ENCODE measurements at regions not wholly inside any gene's neighbourhood (a gene's known extent, or its start where the extent isn't known, plus 50 kb on each side); places are given as distances from the start of the nearest gene placed in this dataset.

DNA sequence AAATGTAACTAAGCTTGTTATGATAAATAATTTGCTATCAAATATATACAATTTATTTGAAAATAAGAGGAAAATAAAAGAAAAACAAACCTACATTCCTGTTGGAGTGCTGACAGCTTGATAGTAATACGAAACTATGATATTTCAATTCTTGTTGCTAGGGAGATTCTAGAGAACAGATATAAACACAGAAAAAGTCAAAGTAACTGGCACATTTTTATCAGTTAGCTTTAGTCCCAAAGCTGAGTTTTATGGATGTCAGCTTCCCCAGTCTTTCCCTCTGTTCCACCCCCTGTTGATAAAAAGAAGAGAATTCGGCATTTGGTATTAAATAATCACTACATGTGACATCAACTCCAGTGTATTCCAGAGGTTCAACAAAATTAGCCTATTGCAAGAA, 1134.0 kb downstream of the XPNPEP1 start:
- Histone ChIP-seq H3K9ac (ENCODE audit: low read length) (no peak overlapping the region), H3K36me3 (ENCODE audit: low read length) (no peaks in the 10 kb centered on the region), H4K20me1 (ENCODE audit: low read depth, low read length) (no peaks in the 10 kb centered on the region), H3K9me2 (replicated peaks; ENCODE audit: insufficient read depth, low read length) (no peaks in the 10 kb centered on the region), H3K4me3 (ENCODE audit: insufficient read depth, low read length, poor library complexity, severe bottlenecking) (no peak overlapping the region), H3K27ac (ENCODE audit: low read depth, low read length) (no peak overlapping the region), H2AFZ (ENCODE audit: low read depth, low read length, severe bottlenecking) (no peak overlapping the region), H3K79me2 (ENCODE audit: insufficient read depth, low read length) (no peaks in the 10 kb centered on the region), H3K27me3 (ENCODE audit: low read length) (no peaks in the 10 kb centered on the region), H3K4me2 (ENCODE audit: low read depth, low read length, poor library complexity, severe bottlenecking) (no peak overlapping the region), H3F3A (ENCODE audit: insufficient read depth) (no peaks in the 10 kb centered on the region), H3K9me3 (ENCODE audit: insufficient read depth, low read length) (no peaks in the 10 kb centered on the region)
- TF ChIP-seq EZH2phosphoT487 (conservative IDR thresholded peaks at IDR 0.05; ENCODE audit: low read length) = no peak
- TF ChIP-seq, protein P1, sequence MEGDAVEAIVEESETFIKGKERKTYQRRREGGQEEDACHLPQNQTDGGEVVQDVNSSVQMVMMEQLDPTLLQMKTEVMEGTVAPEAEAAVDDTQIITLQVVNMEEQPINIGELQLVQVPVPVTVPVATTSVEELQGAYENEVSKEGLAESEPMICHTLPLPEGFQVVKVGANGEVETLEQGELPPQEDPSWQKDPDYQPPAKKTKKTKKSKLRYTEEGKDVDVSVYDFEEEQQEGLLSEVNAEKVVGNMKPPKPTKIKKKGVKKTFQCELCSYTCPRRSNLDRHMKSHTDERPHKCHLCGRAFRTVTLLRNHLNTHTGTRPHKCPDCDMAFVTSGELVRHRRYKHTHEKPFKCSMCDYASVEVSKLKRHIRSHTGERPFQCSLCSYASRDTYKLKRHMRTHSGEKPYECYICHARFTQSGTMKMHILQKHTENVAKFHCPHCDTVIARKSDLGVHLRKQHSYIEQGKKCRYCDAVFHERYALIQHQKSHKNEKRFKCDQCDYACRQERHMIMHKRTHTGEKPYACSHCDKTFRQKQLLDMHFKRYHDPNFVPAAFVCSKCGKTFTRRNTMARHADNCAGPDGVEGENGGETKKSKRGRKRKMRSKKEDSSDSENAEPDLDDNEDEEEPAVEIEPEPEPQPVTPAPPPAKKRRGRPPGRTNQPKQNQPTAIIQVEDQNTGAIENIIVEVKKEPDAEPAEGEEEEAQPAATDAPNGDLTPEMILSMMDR (IDR thresholded peaks at IDR 0.05; ENCODE audit: insufficient read depth, low read length, poor library complexity, severe bottlenecking) = no peak

DNA sequence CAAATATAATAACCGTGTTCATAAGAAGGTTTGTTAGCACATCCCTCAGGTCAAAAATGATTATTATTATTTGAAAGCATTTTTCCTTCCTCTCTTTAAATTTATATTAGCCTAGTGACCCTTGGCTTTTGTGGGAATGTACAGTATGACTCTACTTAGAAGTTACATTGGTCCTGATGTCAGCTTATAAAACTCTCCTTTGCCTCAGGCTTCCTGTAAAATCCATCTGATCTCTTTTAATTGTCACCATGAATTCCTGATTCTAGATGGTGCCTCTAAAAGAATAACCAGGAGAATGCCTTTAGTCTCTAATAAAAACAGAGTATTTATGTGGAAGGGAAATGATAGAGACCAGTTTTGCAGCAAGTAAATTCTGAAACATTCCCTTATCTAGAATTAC, 1134.4 kb downstream of the XPNPEP1 start:
- Histone ChIP-seq H3K27ac (ENCODE audit: low read depth, low read length) (no peak overlapping the region), H2AFZ (ENCODE audit: low read depth, low read length, severe bottlenecking) (no peak overlapping the region), H3K9ac (ENCODE audit: low read length) (no peak overlapping the region), H3K27me3 (ENCODE audit: low read length) (no peaks in the 10 kb centered on the region), H3K79me2 (ENCODE audit: insufficient read depth, low read length) (no peaks in the 10 kb centered on the region), H3K9me3 (ENCODE audit: insufficient read depth, low read length) (no peaks in the 10 kb centered on the region), H4K20me1 (ENCODE audit: low read depth, low read length) (no peaks in the 10 kb centered on the region), H3F3A (ENCODE audit: insufficient read depth) (no peaks in the 10 kb centered on the region), H3K4me2 (ENCODE audit: low read depth, low read length, poor library complexity, severe bottlenecking) (no peak overlapping the region), H3K36me3 (ENCODE audit: low read length) (no peaks in the 10 kb centered on the region), H3K9me2 (replicated peaks; ENCODE audit: insufficient read depth, low read length) (no peaks in the 10 kb centered on the region), H3K4me3 (ENCODE audit: insufficient read depth, low read length, poor library complexity, severe bottlenecking) (no peak overlapping the region)
- TF ChIP-seq, protein P1 (IDR thresholded peaks at IDR 0.05; ENCODE audit: insufficient read depth, low read length, poor library complexity, severe bottlenecking) = no peak
- no peak for TF ChIP-seq EZH2phosphoT487 (conservative IDR thresholded peaks at IDR 0.05; ENCODE audit: low read length)

DNA sequence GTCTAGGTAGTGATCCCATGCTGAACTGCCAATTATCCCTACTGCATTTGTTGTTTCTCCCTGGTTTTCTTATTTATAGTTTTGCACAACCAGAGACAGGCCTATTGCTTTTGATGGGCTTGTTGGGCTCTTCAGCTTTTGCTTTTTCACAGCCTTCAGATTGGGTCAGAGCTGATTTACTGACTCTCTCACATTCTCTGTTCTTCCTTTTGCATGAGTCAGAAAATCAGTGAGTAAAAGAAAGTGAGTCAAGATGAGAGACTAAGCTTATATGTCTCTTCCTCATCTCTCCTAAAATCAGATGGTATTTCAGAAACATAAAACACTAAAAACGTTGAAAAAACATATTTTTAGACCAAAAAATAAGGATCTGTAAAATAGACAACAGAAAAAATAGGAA, 1135.4 kb downstream of the XPNPEP1 start:
- H3F3A ChIP-seq (ENCODE audit: insufficient read depth) = no peaks in the 10 kb centered on the region
- no peak overlapping the region for H3K27ac ChIP-seq (ENCODE audit: low read depth, low read length)
- no peaks in the 10 kb centered on the region for H4K20me1 ChIP-seq (ENCODE audit: low read depth, low read length)

More for the DNA sequence above, 1135.4 kb downstream of the XPNPEP1 start:
- Histone ChIP-seq H3K27me3 (ENCODE audit: low read length) (no peaks in the 10 kb centered on the region), H3K9ac (ENCODE audit: low read length) (no peak overlapping the region), H3K9me3 (ENCODE audit: insufficient read depth, low read length) (no peaks in the 10 kb centered on the region), H3K4me2 (ENCODE audit: low read depth, low read length, poor library complexity, severe bottlenecking) (no peak overlapping the region), H3K79me2 (ENCODE audit: insufficient read depth, low read length) (no peaks in the 10 kb centered on the region), H3K9me2 (replicated peaks; ENCODE audit: insufficient read depth, low read length) (no peaks in the 10 kb centered on the region), H3K36me3 (ENCODE audit: low read length) (no peaks in the 10 kb centered on the region), H2AFZ (ENCODE audit: low read depth, low read length, severe bottlenecking) (no peak overlapping the region), H3K4me3 (ENCODE audit: insufficient read depth, low read length, poor library complexity, severe bottlenecking) (no peak overlapping the region)
- no peak for TF ChIP-seq EZH2phosphoT487 (conservative IDR thresholded peaks at IDR 0.05; ENCODE audit: low read length)
- TF ChIP-seq, protein P1 (IDR thresholded peaks at IDR 0.05; ENCODE audit: insufficient read depth, low read length, poor library complexity, severe bottlenecking) = no peak
